Astrocyte of the cerebellum (primary cell): ENCODE measurements at regions not wholly inside any gene's neighbourhood (a gene's known extent, or its start where the extent isn't known, plus 50 kb on each side); places are given as distances from the start of the nearest gene placed in this dataset.

ENCODE experiments used
- DNase-seq: peaks from one replicate; pipeline ENCODE4 v3.0.0-alpha.2; 2011; ENCODE audit warnings: low read depth
- H3K4me3 ChIP-seq: 2 replicates; pipeline ENCODE4 v1.5.1; 2011; ENCODE audit warnings: mild to moderate bottlenecking, low read depth, low read length, moderate library complexity
- CTCF ChIP-seq: IDR thresholded peaks from 2 replicates; pipeline ENCODE4 v1.5.1; 2012; ENCODE audit warnings: low read length, low read depth, moderate library complexity, mild to moderate bottlenecking; ENCODE audit errors: missing control alignments
- in situ Hi-C: cut with HindIII; loops from 2 replicates; pipeline ENCODE4 v1.10.0; 2017; ENCODE audit warnings: low sequenced_read_pairs

- in situ Hi-C loops: no loop called here
- no peak for DNase-seq
- no peak for TF ChIP-seq CTCF
Observed at GRCh38 chr6:6883011-6883410, 224.8 kb upstream of the RREB1 start.

GRCh38 chr6:6884193-6884627 lies 223.6 kb upstream of the RREB1 start:
- in situ Hi-C loops: no loop called here

More at GRCh38 chr6:6883011-6883410, 224.8 kb upstream of the RREB1 start:
- H3K4me3 ChIP-seq: no peak overlapping the region

GRCh38 chr6:6884916-6885315 lies 222.8 kb upstream of the RREB1 start:
- no peak for DNase-seq
- H3K4me3 ChIP-seq: no peak overlapping the region
- in situ Hi-C loops: no loop called here
- TF ChIP-seq CTCF: no peak

More at GRCh38 chr6:6884193-6884627, 223.6 kb upstream of the RREB1 start:
- no peak for TF ChIP-seq CTCF
- no peak for DNase-seq
- H3K4me3 ChIP-seq: no peak overlapping the region

GRCh38 chr6:6885521-6886170 lies 222.1 kb upstream of the RREB1 start:
- in situ Hi-C loops: no loop called here
- no peak overlapping the region for H3K4me3 ChIP-seq
- no peak for TF ChIP-seq CTCF
- DNase-seq: no peak

- H3K4me3 ChIP-seq: no peak overlapping the region
- no peak for DNase-seq
- in situ Hi-C loops: no loop called here
- TF ChIP-seq CTCF: no peak
Observed at GRCh38 chr6:6886171-6886885, 221.4 kb upstream of the RREB1 start.

GRCh38 chr6:6886886-6887285 lies 220.9 kb upstream of the RREB1 start:
- in situ Hi-C loops: no loop called here
- DNase-seq: no peak
- TF ChIP-seq CTCF: no peak
- H3K4me3 ChIP-seq: no peak overlapping the region
